CD4-positive, alpha-beta T cell treated with Interleukin-2 at 100 ng/mL for 4 hours (primary cell): ENCODE measurements at regions not wholly inside any gene's neighbourhood (a gene's known extent, or its start where the extent isn't known, plus 50 kb on each side); places are given as distances from the start of the nearest gene placed in this dataset.

Experiments used
- DNase-seq: peaks from one replicate; pipeline ENCODE4 v3.0.0-alpha.2; 2020; ENCODE audit warnings: low spot score

DNA sequence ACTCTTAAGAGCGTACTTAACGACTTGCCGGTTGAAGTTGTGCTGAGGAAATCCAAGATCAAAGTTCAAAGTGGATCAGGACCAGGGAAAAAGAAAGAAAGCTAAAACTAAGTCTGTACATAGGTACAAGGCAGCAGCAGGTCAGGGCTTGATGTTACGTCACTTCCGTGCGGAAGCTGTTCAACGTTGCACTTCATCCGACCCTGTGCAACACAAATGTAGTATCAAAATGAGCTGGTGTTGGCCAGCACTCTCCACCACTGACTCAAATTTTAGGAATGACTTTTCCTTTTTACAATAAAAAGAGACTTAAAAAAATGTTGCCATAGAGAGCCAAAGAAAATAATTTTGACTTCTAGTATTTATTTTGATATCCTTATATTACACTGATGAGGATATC lies 1315.4 kb downstream of the EFNB2 start:
- no peak for DNase-seq

DNA sequence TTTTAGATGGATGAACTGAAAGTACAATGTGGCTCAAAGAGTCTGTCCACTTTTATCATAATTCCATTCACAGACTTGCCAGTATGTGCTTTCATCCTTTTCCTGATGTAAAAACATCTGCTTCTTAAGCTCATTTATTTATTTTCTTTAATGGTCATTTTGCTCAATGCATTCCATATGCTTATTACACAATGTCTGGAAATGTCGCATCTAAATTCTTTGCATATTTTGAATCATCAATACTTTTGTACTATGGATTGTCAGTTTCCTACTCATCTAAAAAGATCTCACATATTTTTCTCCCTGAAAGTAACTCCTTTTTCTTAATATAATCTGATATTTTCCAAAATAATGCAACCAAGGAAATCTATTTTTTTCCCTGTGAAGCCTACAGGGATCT lies 1315.8 kb downstream of the EFNB2 start:
- no peak for DNase-seq

DNA sequence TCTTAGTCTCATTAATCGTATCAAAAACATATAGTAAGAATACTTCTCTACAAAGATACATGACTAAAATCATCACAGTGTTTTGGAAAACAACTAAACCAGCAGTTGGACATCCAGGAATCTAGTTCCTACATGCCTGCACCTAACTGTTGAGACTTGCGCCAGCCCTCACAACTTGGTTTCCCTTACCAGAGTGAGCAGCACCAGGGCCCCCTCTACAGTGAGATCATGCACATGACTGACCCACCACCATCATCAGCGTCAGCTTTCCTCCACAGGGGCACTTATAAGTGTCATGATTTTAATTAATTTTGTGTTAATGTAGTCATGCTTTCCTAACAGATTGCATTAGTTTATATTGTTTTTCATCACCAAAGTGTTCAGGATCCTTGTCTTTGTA lies 1322.0 kb downstream of the EFNB2 start:
- DNase-seq = no peak

DNA sequence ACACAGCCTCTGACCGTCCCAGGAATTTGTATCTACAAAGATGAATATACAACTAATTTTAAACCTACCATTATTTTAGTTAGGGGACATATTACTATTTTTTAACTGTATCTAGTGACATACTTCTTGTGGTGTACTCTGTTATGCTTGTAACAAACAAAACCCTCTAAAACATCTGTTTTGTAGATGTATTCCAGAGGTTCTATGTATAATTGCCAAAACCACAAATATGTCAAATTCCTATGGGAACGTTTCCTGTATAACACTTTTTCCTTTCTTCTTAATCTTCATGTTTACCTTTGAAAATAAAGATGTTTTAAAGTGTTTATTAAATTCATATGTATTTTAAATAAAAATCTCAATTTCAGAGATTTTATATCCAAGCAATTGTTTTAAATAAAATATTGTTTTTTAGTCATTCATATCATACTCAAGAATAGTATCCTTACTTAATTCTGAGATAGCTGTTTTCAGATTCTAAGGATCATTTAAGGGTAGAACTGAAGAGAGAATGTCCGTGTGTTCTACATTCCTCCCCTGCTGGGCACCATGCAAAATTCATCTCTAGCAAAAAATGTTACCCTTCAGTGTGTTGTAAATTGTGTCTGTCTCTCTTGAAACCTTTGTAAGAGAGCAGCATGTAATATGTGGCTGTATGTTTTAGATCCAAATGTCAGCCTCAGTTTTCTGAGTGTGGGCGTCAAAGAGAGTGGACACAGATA lies 1327.7 kb downstream of the EFNB2 start:
- no peak for DNase-seq

DNA sequence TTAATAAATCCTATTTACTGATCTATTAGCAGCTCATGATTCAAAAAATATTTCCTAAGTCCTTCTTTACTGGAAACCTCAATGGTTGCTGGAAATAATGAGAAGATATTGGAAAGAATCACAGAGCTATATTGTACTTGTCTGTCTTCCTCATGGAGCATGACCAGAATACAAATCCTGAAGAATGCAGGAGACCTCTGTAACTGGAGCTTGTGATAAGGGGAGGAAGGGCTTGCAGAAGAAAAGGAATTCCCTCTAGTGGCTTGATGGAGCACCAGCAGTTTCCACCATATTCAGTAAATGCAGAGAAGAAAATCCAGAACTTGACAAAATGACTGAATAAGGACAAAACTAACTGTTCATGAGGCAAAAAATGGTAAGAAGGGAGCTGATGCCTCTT lies 1333.1 kb downstream of the EFNB2 start:
- no peak for DNase-seq

DNA sequence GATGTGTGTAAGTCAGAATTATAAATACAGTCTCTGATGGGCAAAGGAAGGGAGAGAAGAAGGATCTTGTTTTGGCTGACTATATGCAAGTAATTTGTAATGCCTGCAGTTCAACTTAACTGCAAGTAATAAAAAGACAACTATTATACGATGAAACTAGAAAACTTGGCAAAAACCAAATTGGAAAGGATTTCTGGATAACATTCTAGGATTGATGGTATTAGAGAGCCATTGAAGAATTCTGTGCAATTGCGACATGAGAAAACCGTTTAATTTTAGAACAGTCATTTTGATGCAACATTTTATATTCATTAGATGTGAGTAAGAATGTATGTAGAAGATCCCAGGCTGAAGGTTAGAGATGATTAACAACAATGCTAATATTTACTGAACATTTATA lies 1334.1 kb downstream of the EFNB2 start:
- no peak for DNase-seq

DNA sequence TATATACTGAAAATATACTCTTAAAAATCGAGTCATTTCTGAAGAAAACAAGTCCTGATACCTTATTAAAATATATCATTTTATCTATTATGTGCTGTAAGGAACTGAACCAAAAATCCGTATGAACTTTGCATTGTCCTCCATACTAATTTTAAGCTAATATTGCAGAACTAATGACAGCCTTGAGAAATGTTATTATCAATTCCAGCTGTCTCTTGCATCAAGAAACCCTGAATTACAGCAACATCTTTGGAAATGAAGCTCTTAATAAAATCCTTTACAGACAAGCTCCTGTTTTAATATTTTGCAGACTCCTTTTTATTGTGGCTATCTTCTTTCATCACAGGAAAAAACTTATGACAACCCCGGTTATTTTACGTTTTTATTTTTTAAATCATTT lies 1335.3 kb downstream of the EFNB2 start:
- no peak for DNase-seq

DNA sequence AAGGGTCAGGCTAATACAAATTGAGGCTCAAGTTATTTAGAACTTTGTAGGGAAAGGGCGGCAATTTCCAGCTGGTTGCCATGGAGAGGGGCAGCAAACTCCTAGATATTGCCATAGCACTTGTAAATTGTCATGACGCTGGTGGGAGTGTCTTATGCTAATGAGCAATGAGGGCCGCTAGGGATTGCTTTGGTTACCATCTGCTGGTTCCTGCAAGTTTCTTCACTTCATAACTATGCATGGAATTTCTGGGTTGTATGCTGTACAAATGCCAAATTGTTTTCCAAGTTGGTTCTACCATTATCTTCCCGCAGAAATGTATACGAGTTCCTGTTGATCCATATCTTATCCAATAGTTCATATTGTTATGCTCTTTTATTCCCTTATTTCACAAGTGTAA lies 1339.4 kb downstream of the EFNB2 start:
- DNase-seq = no peak

DNA sequence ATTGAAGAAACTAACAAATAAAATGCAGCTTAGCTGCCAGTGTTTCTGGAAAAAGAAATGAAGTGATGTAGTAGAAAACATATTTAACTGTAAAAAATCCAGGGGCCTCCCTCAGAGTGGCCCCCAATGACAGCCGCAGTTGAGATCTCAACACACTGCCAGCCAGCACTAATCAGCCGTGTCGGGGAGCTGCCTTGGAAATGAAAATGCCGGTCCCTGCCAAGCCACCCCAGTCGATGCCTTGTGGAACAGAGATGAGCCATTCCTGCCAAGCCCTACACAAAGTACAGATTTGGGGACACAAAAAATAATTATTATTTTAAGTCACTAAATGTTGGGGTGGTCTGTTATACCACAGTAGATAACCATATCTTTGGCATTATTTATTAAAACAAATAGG lies 1342.4 kb downstream of the EFNB2 start:
- no peak for DNase-seq

DNA sequence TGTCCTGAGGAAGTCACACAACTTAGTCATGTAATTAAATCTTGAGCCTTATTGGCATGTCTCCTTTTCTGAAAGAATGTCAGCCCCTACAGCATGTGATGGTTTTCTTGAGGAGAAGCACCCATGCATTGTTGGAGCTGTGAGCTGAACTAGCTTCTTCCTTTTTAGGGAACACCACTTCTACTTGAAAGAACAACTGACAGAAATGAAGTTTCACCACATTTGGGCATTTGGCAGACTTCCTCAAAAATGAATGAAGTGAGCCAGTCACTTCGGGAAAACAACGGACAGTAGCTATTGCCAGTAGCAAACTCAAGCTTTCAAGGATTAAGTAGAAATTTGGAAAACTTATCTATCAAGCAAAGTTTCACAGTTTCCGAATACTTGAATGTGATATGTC lies 1351.3 kb downstream of the EFNB2 start:
- DNase-seq = no peak

DNA sequence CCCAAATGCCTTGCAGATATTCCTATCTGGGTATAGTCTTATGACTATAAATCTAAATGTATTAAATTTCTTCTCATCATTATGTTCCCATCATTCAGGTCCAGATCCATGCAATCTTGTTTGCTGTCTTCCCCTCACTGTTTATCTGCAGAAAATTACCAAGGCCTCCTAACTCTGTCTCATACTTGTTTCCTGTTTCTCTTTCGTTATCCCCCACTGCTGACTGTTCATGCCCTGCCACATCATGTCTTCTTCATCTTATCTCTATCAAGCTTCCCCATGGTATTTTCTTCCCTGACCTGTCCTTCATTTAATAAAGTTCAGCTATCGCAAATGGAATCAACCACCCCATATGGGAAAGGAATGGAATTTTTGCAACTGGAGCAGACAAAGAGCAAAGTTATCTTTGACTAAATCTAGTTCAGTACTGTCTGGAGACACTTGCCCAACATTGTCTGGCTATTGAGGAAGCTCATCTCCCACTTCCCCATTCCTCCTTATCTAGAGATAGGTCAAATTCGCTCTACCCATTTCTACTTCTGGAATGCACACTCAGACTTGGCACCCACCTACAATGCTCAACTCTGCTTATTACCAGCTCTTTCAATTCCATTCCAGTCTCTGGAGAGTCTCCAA lies 1358.1 kb downstream of the EFNB2 start:
- DNase-seq = no peak

DNA sequence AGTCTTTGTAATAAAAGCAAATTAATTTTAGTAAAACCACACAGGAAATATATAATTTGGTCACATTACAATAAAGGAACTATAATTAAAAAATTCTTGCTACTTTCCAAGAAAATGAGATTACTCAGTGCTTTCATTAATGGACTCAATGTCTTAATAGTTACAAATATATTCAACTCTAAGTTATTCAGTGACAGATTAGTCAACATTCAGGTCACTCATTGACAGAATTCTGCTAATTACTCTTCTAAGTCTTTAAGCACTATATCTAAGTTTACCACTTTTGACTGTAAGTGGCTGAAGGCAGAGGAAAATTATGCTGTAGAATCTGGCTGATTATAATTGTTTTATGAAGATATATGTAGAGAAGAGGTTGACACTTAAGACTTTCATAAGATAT lies 1365.0 kb downstream of the EFNB2 start:
- no peak for DNase-seq

DNA sequence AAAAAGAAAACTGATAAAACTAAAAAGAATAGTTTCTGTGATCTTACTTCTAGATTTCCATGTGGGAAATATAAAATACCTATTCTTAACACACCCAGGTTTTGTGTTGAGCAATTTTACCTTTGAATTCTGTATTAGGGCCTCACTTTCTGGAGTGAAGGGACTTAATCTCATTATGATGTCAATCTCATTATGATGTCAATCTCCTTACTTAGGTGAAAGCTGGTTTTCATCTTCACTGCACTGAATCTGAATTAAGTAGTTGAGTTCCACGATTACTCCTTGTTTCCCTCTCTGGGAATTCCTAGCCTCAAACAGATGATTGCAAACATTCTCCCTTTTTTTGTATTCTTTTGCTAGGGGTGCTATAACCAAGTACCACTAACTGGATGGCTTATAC lies 1367.2 kb downstream of the EFNB2 start:
- DNase-seq = no peak

DNA sequence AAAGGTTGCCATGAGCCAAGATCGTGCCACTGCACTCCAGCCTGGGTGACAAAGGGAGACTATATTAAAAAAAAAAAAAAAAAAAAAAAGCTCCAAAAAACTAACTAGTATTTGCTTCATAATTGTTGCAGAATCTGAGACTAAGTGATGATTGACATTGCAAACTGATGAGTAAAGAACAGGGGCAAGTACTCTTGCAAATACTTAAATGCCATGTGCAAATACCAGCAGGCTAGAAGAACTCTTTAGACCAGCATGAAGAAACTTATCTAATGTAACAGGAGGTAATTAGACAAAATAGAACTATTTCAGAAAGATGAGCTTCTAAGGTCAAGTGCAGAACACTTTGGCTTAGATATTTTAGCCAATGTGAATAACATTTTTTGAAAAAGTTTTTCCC lies 1368.1 kb downstream of the EFNB2 start:
- no peak for DNase-seq

DNA sequence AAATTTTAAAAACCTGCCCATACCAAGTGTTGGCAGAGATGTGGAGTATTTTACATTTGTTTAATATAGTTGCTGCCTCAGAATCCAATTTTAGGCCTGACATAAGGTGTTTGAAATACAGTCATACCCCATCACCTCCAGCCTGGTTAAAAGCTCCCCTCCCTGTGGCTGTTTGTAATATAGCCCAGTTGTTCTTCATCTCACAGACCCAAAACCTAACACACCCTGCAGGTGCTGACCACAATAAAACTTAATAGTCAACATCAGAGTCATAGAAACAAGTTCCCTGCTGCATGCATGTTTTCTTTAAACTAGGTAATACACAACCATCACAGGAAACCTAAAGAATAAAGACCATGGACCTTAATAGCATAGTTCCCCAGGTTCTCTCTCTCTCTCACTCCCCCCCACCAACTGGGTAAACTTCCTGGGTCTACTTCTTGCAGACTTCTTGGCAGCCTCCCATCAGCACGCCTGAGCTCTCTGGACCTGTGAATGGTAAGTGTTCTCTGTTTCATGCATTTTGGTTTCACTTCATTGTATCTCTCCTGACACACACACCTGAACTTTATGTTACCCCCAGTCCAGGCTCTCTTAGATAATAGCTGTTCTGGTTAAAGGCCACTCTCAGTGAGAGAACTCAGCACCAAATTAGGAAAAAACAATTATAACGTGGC lies 1369.9 kb downstream of the EFNB2 start:
- DNase-seq = no peak

DNA sequence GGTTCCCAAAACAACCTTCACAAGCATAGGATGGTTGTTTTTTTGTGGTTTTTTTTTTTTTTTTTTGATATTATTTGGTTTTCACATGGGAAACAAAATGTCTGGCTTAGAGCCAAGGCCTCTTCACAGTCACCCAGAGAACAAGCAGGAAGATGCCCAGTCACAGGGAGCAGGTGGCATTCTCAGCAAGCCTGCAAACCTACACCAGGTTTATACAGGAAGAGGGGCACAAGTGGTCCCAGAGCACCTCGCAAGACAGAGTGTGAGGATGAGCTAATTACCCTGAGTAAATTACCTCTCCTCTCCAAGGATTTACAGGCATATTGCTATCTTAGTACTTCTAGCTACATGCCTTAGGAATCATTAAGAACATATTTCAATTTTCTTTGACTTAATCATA lies 1375.6 kb downstream of the EFNB2 start:
- no peak for DNase-seq

DNA sequence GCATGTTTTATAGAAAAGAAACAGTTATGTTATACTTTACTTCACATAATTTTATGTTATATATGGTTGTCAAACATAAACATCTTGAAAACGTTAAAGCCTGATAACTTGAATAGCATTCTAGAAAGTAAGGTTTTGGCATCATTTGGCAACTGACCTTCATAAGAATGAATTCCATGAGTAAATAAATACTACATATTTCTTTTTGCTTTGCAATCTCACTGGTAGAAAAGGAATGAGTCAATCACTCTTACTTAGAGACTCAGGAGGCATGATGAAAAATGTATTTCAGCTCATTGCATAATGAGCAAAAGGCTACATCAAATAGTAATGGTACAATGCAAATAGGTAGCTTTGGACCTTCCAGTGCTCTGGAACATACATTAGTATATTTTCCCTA lies 1381.9 kb downstream of the EFNB2 start:
- DNase-seq = no peak

DNA sequence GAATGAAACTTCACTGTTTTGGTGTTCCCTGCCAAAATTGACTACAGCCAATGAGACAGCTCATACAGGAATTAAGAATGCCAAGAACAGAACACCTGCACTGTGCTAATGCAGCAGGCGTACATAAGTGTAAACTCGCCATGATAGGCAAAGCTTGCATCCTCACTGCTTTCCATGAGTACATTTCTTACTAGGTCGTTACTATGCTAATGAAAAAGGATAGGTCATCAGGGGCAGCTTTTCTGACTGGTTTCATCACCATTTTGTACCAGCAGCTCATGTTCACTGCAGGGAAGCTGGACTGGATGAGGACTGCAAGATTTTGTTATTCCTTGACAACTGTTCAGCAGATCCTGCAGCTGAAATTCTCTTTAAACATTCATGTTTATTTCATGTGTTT lies 1383.8 kb downstream of the EFNB2 start:
- DNase-seq = no peak

DNA sequence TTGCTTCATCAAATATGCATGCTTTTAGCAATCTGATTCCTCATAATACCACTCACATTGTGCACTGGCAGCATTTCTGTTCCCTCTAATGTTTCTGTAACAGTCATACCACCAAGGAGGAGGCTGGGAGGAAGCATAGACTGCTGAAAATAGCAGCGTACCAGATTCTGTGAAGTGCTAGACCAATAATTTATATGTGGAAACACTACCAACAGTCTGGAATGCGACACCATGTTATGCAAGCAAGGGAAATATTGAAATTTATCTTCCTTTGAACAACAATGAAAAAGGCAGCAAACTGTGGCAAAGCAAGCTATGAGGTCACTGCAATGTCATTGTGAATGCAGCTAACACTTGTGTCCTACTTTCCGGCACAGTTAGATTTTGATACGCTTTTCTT lies 1388.0 kb downstream of the EFNB2 start:
- no peak for DNase-seq

DNA sequence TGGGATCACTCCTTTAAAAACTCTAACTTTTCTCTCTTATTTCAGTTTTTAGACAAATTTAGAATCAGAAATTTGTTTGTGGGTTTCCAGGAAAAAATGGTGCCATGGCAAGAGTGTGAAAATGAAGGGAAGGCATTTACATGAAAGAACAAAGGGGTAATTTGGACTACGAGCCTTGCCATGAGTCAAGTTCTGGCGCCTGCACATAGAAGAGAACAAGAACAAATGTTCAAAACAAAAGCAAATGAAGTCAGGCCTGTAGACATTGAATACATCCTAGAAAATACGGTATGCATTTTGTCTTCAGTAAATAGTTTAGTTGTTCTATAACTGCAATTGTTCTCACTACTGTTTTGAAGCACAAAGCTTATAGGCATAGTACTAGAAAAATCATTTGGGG lies 1390.5 kb downstream of the EFNB2 start:
- no peak for DNase-seq

DNA sequence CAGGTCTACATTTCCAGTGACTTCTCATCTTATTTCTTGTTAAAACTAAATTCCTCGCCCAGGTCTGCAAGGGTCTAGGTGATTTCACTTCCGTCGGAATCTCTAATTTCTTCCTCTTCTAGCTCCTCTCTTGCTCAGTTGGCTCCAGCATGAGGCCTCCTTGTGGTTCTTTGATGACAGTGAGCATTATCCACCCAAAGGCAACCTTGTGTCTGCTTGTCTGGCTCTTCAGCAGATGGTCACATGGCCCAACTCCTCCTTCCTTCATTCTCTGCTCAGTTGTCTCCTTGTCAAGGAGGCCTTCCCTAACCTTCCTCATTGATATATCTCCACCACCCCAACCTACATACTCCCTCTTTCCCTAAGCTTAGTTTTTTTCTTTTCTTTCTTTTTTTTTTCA lies 1391.4 kb downstream of the EFNB2 start:
- DNase-seq = no peak

DNA sequence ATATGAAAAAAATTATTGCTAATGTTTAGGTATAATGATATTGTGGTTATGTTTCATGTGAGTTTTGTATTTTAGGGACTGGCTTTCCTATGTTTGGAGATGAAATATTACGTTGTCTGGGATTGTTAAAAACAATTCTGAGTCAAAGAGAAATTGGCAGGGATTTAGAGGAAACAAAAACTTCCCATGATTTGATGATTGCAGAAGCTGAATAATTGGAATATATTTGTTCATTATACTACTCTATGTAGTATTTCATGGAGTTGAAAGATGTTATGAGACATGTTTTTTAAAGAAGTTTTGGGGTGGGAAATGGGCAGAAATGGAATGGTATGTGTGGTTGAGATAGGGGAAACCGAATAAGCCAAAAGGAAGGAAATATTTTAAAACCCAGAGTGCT lies 1392.9 kb downstream of the EFNB2 start:
- no peak for DNase-seq

DNA sequence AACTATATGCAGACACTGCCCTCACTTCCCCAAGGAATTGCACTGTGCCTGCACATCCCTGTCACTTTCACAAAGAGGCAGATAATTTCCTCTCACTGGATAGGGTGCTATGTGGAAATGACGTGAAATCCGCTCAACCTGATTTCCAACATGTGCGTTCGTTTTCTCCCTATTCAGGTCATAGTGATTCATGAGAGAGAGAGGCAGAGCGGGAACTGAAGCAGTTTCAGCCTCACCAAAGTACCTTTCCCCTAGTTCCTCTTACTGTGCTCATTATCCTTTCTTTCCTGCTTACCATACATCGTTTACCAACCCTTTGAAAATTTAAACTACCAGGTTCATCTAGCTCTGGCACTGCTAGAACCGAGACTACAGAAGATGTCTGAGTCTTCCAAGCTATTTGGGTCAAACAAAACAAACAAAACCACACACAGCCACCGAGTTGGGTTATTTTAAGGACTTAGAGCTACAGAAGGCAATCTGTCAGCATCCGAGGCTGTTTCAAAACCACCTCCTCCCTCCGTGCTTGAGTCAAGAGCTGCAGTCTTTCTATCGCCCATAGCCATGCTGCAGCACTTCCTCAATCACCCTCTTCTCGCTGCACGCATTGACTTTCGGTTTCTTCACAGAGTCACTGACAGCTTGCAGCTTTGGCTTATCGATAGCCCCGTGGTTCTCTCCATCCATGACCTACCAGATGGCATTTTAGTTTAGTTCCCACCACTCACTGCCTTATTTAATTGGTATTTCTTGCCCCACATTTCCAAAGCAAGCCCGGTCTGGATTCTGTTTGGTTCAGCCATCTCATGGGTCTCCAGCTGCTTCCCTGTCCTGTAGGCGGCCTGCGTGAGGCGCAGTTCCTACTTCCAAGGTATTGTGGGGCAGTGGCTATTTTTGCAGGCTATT lies 1395.8 kb downstream of the EFNB2 start:
- peak; percentile 69 for DNase-seq
